ENCODE measurements at regions not wholly inside any gene's neighbourhood (a gene's known extent, or its start where the extent isn't known, plus 50 kb on each side); places are given as distances from the start of the nearest gene placed in this dataset.

GRCh38 chrX:8105531-8105930 is 65.5 kb downstream of the VCX2 start:
- H3K4me3 Mint-ChIP-seq, result no peak overlapping the region
- H3K27ac Mint-ChIP-seq, result no peak overlapping the region
- peaks cover 0 to 1% of the 10 kb centered on the region in 2 donors for H3K4me1 Mint-ChIP-seq
- H3K36me3 Mint-ChIP-seq, result no peaks in the 10 kb centered on the region
- no peak for DNase-seq
- H3K9me3 Mint-ChIP-seq, result peaks cover 0 to 4% (median 0%) of the 10 kb centered on the region in 6 donors
- peaks cover 0 to 7% (median 0%) of the 10 kb centered on the region in 3 donors for H3K27me3 Mint-ChIP-seq (ENCODE audit: low read depth in 3 of 3)

GRCh38 chrX:8103655-8104054 is 67.4 kb downstream of the VCX2 start:
- H3K36me3 Mint-ChIP-seq, result no peaks in the 10 kb centered on the region
- peaks cover 0 to 1% (median 0%) of the 10 kb centered on the region in 3 donors for H3K27me3 Mint-ChIP-seq (ENCODE audit: low read depth in 3 of 3)

GRCh38 chrX:8091510-8091909 is 79.6 kb downstream of the VCX2 start:
- no peaks in the 10 kb centered on the region for H3K4me1 Mint-ChIP-seq
- H3K27ac Mint-ChIP-seq, result no peak overlapping the region
- H3K4me3 Mint-ChIP-seq, result no peak overlapping the region
- no peaks in the 10 kb centered on the region for H3K9me3 Mint-ChIP-seq
- DNase-seq, result no peak
- H3K36me3 Mint-ChIP-seq, result no peaks in the 10 kb centered on the region
- peaks cover 0 to 3% (median 2%) of the 10 kb centered on the region in 3 donors for H3K27me3 Mint-ChIP-seq (ENCODE audit: low read depth in 3 of 3)

More at GRCh38 chrX:8103655-8104054, 67.4 kb downstream of the VCX2 start:
- Mint-ChIP-seq H3K4me3 (no peak overlapping the region), H3K4me1 (peaks cover 0 to 6% of the 10 kb centered on the region in 2 donors), H3K27ac (no peak overlapping the region), H3K9me3 (peaks cover 0 to 2% (median 0%) of the 10 kb centered on the region in 6 donors)
- DNase-seq, result no peak

GRCh38 chrX:8090906-8091305 is 80.2 kb downstream of the VCX2 start:
- H3K36me3 Mint-ChIP-seq, result no peaks in the 10 kb centered on the region
- no peaks in the 10 kb centered on the region for H3K9me3 Mint-ChIP-seq
- H3K27ac Mint-ChIP-seq, result no peak overlapping the region
- no peak for DNase-seq
- peaks cover 0 to 3% (median 2%) of the 10 kb centered on the region in 3 donors for H3K27me3 Mint-ChIP-seq (ENCODE audit: low read depth in 3 of 3)
- no peaks in the 10 kb centered on the region for H3K4me1 Mint-ChIP-seq
- H3K4me3 Mint-ChIP-seq, result no peak overlapping the region

- Mint-ChIP-seq H3K36me3 (no peaks in the 10 kb centered on the region), H3K9me3 (no peaks in the 10 kb centered on the region), H3K27me3 (ENCODE audit: low read depth in 3 of 3) (peaks cover 0 to 3% (median 2%) of the 10 kb centered on the region in 3 donors), H3K27ac (no peak overlapping the region), H3K4me1 (no peaks in the 10 kb centered on the region), H3K4me3 (no peak overlapping the region)
- DNase-seq, result no peak
Observed at GRCh38 chrX:8090482-8090881, 80.6 kb downstream of the VCX2 start.

GRCh38 chrX:8089141-8089540 is 81.9 kb downstream of the VCX2 start:
- H3K4me1 Mint-ChIP-seq, result no peaks in the 10 kb centered on the region
- H3K36me3 Mint-ChIP-seq, result no peaks in the 10 kb centered on the region
- no peaks in the 10 kb centered on the region for H3K9me3 Mint-ChIP-seq
- H3K27ac Mint-ChIP-seq, result no peak overlapping the region
- DNase-seq, result no peak
- H3K27me3 Mint-ChIP-seq (ENCODE audit: low read depth in 3 of 3), result peaks cover 0 to 3% (median 2%) of the 10 kb centered on the region in 3 donors
- no peak overlapping the region for H3K4me3 Mint-ChIP-seq

- no peaks in the 10 kb centered on the region for H3K4me1 Mint-ChIP-seq
- peaks cover 0 to 2% (median 0%) of the 10 kb centered on the region in 6 donors for H3K9me3 Mint-ChIP-seq
- no peaks in the 10 kb centered on the region for H3K36me3 Mint-ChIP-seq
- H3K27me3 Mint-ChIP-seq (ENCODE audit: low read depth in 3 of 3), result peaks cover 0 to 4% (median 2%) of the 10 kb centered on the region in 3 donors
- no peak overlapping the region for H3K4me3 Mint-ChIP-seq
- H3K27ac Mint-ChIP-seq, result no peak overlapping the region
- DNase-seq, result no peak
Observed at GRCh38 chrX:8084006-8084405, 87.1 kb downstream of the VCX2 start.

- H3K27me3 Mint-ChIP-seq (ENCODE audit: low read depth in 3 of 3), result peaks cover 2 to 4% (median 2%) of the 10 kb centered on the region in 3 donors
- peaks cover 0 to 2% (median 0%) of the 10 kb centered on the region in 6 donors for H3K9me3 Mint-ChIP-seq
- no peak for DNase-seq
- H3K4me1 Mint-ChIP-seq, result no peaks in the 10 kb centered on the region
- no peak overlapping the region for H3K27ac Mint-ChIP-seq
- no peak overlapping the region for H3K4me3 Mint-ChIP-seq
- no peaks in the 10 kb centered on the region for H3K36me3 Mint-ChIP-seq
Observed at GRCh38 chrX:8083286-8083685, 87.8 kb downstream of the VCX2 start.

GRCh38 chrX:8075636-8076035 is 95.4 kb downstream of the VCX2 start:
- Mint-ChIP-seq H3K4me1 (no peaks in the 10 kb centered on the region), H3K27ac (no peak overlapping the region), H3K4me3 (no peak overlapping the region), H3K36me3 (no peaks in the 10 kb centered on the region), H3K27me3 (ENCODE audit: low read depth in 3 of 3) (peaks cover 0 to 4% (median 3%) of the 10 kb centered on the region in 3 donors), H3K9me3 (peaks cover 0 to 2% (median 0%) of the 10 kb centered on the region in 6 donors)
- DNase-seq, result no peak

GRCh38 chrX:8067754-8068462 is 103.2 kb downstream of the VCX2 start:
- H3K9me3 Mint-ChIP-seq, result peaks cover 0 to 3% (median 0%) of the 10 kb centered on the region in 6 donors
- no peak overlapping the region for H3K27ac Mint-ChIP-seq
- no peak for DNase-seq
- H3K4me3 Mint-ChIP-seq, result no peak overlapping the region
- no peaks in the 10 kb centered on the region for H3K36me3 Mint-ChIP-seq
- no peaks in the 10 kb centered on the region for H3K4me1 Mint-ChIP-seq
- no peaks in the 10 kb centered on the region for H3K27me3 Mint-ChIP-seq (ENCODE audit: low read depth in 3 of 3)

GRCh38 chrX:8052909-8053308 is 118.2 kb downstream of the VCX2 start:
- no peak overlapping the region for H3K4me3 Mint-ChIP-seq

GRCh38 chrX:8049827-8050226 is 121.2 kb downstream of the VCX2 start:
- Mint-ChIP-seq H3K27me3 (ENCODE audit: low read depth in 3 of 3) (peaks cover 0 to 2% (median 0%) of the 10 kb centered on the region in 3 donors), H3K36me3 (no peaks in the 10 kb centered on the region), H3K4me3 (no peak overlapping the region), H3K27ac (no peak overlapping the region), H3K9me3 (peaks cover 0 to 4% (median 0%) of the 10 kb centered on the region in 6 donors), H3K4me1 (no peaks in the 10 kb centered on the region)
- no peak for DNase-seq

More at GRCh38 chrX:8052909-8053308, 118.2 kb downstream of the VCX2 start:
- H3K36me3 Mint-ChIP-seq, result no peaks in the 10 kb centered on the region
- no peaks in the 10 kb centered on the region for H3K4me1 Mint-ChIP-seq
- H3K9me3 Mint-ChIP-seq, result peaks cover 0 to 4% (median 0%) of the 10 kb centered on the region in 6 donors
- no peak overlapping the region for H3K27ac Mint-ChIP-seq
- H3K27me3 Mint-ChIP-seq (ENCODE audit: low read depth in 3 of 3), result peaks cover 0 to 4% (median 2%) of the 10 kb centered on the region in 3 donors
- no peak for DNase-seq

GRCh38 chrX:8048466-8048865 is 121.3 kb upstream of the PNPLA4 start:
- peaks cover 0 to 2% (median 0%) of the 10 kb centered on the region in 6 donors for H3K9me3 Mint-ChIP-seq
- DNase-seq, result no peak

GRCh38 chrX:8044947-8045346 is 117.7 kb upstream of the PNPLA4 start:
- Mint-ChIP-seq H3K27me3 (ENCODE audit: low read depth in 3 of 3) (peaks cover 0 to 4% (median 0%) of the 10 kb centered on the region in 3 donors), H3K4me3 (no peak overlapping the region), H3K27ac (no peak overlapping the region), H3K4me1 (no peaks in the 10 kb centered on the region), H3K9me3 (peaks cover 0 to 2% (median 0%) of the 10 kb centered on the region in 6 donors), H3K36me3 (no peaks in the 10 kb centered on the region)
- DNase-seq, result no peak

More at GRCh38 chrX:8048466-8048865, 121.3 kb upstream of the PNPLA4 start:
- Mint-ChIP-seq H3K4me3 (no peak overlapping the region), H3K4me1 (no peaks in the 10 kb centered on the region), H3K36me3 (no peaks in the 10 kb centered on the region), H3K27me3 (ENCODE audit: low read depth in 3 of 3) (peaks cover 0 to 4% (median 0%) of the 10 kb centered on the region in 3 donors), H3K27ac (no peak overlapping the region)
